Calu3 (cell line): ENCODE measurements at regions not wholly inside any gene's neighbourhood (a gene's known extent, or its start where the extent isn't known, plus 50 kb on each side); places are given as distances from the start of the nearest gene placed in this dataset.

Experiments
- BruUV-seq: library from RNA; stranded (reverse); fragments of 400-500 nt; replicated peaks from 2 replicates; lab custom pipeline; 2021; lab: Mats Ljungman, UMichigan
- CTCF ChIA-PET: fragments of 300-600 bp; sonication (Branson Sonifier 250); formaldehyde crosslinking; loops from one replicate; lab custom pipeline; 2022; ENCODE audit warnings: antibody characterized with exemption; lab: Charles Lee
- DNase-seq: peaks from one replicate; pipeline ENCODE4 v3.0.0; 2022
- H3K27ac Mint-ChIP-seq: one replicate; pipeline ENCODE4 v1.8.0; 2022; ENCODE audit warnings: mixed read lengths; ENCODE audit not compliant: unreplicated experiment
- H3K27me3 Mint-ChIP-seq: one replicate; pipeline ENCODE4 v1.8.0; 2022; ENCODE audit warnings: mixed read lengths; ENCODE audit not compliant: unreplicated experiment
- H3K36me3 Mint-ChIP-seq: one replicate; pipeline ENCODE4 v1.8.0; 2022; ENCODE audit warnings: mild to moderate bottlenecking, moderate library complexity, mixed read lengths; ENCODE audit not compliant: insufficient read depth, unreplicated experiment
- H3K4me1 Mint-ChIP-seq: one replicate; pipeline ENCODE4 v1.8.0; 2022; ENCODE audit warnings: mild to moderate bottlenecking, low read depth, mixed read lengths; ENCODE audit not compliant: unreplicated experiment
- H3K4me3 Mint-ChIP-seq: one replicate; pipeline ENCODE4 v1.8.0; 2022; ENCODE audit warnings: mild to moderate bottlenecking, low read depth, moderate library complexity, mixed read lengths; ENCODE audit not compliant: unreplicated experiment
- H3K9me3 Mint-ChIP-seq: one replicate; pipeline ENCODE4 v1.8.0; 2022; ENCODE audit warnings: low read depth, mixed read lengths; ENCODE audit not compliant: unreplicated experiment
- intact Hi-C: fragments of 100-400 bp; cut with micrococcal nuclease; formaldehyde crosslinking; loops from one replicate; pipeline ENCODE4 v1.10.0; 2022; ENCODE audit not compliant: unreplicated experiment
- TF ChIP-seq, protein P1 (sequence below): fragments of 200-600 bp; IDR thresholded peaks from one replicate; pipeline ENCODE4 v1.8.0; 2022; ENCODE audit warnings: antibody characterized with exemption; ENCODE audit not compliant: unreplicated experiment

DNA sequence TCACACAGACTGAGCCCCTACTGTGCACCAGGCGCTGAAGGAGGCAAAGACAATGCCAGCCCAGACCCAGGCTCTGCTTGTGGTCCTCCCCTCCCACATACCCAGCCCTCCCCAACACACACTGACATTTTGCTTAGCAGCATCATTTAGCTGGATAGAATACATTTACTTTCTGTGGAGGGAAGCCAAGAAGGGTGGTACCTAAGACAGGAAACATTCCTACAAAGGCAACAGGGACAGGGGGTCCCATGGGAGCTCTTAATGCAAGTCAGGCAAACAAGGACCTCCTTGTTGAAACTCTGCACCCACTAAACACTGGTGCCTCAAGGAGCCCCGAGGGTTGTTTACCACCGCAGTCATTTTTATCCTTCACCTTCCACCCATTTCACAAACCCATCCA, 77.0 kb upstream of the ZNF507 start:
- BruUV-seq: no TSS peak
- TF ChIP-seq, protein P1, sequence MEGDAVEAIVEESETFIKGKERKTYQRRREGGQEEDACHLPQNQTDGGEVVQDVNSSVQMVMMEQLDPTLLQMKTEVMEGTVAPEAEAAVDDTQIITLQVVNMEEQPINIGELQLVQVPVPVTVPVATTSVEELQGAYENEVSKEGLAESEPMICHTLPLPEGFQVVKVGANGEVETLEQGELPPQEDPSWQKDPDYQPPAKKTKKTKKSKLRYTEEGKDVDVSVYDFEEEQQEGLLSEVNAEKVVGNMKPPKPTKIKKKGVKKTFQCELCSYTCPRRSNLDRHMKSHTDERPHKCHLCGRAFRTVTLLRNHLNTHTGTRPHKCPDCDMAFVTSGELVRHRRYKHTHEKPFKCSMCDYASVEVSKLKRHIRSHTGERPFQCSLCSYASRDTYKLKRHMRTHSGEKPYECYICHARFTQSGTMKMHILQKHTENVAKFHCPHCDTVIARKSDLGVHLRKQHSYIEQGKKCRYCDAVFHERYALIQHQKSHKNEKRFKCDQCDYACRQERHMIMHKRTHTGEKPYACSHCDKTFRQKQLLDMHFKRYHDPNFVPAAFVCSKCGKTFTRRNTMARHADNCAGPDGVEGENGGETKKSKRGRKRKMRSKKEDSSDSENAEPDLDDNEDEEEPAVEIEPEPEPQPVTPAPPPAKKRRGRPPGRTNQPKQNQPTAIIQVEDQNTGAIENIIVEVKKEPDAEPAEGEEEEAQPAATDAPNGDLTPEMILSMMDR: no peak
- no peak overlapping the region for H3K27ac Mint-ChIP-seq
- intact Hi-C loops: no loop called here
- no peaks in the 10 kb centered on the region for H3K36me3 Mint-ChIP-seq
- no peaks in the 10 kb centered on the region for H3K4me1 Mint-ChIP-seq
- peaks cover 20% of the 10 kb centered on the region for H3K27me3 Mint-ChIP-seq
- H3K4me3 Mint-ChIP-seq: no peak overlapping the region
- H3K9me3 Mint-ChIP-seq: no peaks in the 10 kb centered on the region
- CTCF ChIA-PET: interaction anchor here (0.6 kb wide), 1 partner anchor 62 kb away, joined by 7 read pairs; no protein-coding TSS in a partner anchor
- DNase-seq: no peak

DNA sequence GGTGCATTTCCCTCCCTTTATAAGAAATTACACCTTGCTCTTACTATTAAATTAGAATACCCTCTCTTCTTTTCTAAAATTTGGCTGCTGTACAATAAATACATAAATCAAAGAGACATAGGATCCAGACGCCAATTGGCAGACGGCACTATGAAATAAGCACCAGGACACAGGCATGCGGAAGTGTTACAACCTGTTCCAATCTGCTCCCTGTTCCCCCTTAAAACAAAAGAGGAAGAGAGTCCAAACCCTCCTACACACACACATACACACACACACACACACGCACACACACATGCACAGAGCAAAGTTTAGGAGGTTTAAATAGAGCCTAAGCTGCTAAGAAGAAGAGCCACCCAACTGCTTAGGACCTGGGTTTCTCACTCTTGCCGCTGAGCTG, 75.6 kb upstream of the ZNF507 start:
- no peaks in the 10 kb centered on the region for H3K9me3 Mint-ChIP-seq
- H3K36me3 Mint-ChIP-seq: no peaks in the 10 kb centered on the region
- H3K27me3 Mint-ChIP-seq: peaks cover 27% of the 10 kb centered on the region
- CTCF ChIA-PET: no interaction called here
- no peaks in the 10 kb centered on the region for H3K4me1 Mint-ChIP-seq
- no peak for DNase-seq
- TF ChIP-seq, protein P1: no peak
- no peak overlapping the region for H3K4me3 Mint-ChIP-seq
- H3K27ac Mint-ChIP-seq: no peak overlapping the region
- BruUV-seq: no TSS peak
- intact Hi-C loops: no loop called here

DNA sequence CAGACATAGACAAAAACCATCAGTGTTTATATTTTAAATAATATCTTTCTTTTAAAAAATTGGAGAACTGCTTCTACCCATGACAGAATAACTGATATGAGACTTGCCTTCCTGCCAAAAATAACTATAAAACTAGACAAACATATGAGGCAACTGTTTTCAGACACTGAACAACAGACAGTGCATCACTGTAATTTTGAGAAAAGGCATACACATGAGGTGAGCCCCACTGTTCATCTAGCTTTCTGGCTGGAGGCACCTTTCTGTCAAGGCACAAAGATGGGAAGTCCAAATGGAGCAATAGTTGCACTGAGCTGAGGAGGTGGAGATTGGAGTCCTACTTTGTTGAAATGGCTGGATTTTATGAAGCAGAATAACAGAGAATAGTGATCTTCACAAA, 71.9 kb upstream of the ZNF507 start:
- Mint-ChIP-seq H3K27me3 (peaks cover 27% of the 10 kb centered on the region), H3K4me1 (no peaks in the 10 kb centered on the region), H3K27ac (no peak overlapping the region), H3K9me3 (no peaks in the 10 kb centered on the region), H3K4me3 (no peak overlapping the region), H3K36me3 (no peaks in the 10 kb centered on the region)
- intact Hi-C loops: no loop called here
- no TSS peak for BruUV-seq
- CTCF ChIA-PET: interaction anchor here (0.7 kb wide), 1 partner anchor 794 kb away, joined by 5 read pairs; no protein-coding TSS in a partner anchor
- DNase-seq: no peak
- TF ChIP-seq, protein P1: no peak

DNA sequence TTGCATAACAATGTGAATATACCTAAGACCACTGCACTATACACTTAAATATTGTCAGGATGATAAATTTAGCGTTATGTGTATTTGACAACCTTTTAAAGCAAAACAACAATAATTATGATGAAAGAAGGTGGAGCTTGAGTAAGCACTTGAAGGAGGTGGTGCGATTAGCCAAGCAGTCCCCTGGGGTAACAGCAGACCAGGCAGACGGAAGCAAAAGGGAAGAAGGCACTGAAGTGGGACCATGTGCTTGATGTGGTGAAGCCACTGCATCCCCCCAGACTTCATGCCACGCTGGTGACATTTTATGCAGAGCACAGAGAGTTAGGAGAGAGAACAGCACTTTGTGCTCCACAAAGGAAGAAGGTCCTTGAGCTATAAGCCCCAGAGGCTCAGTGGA, 58.3 kb upstream of the ZNF507 start:
- no TSS peak for BruUV-seq
- CTCF ChIA-PET: interaction anchor here (0.5 kb wide), 1 partner anchor 214 kb away, joined by 3 read pairs; no protein-coding TSS in a partner anchor
- TF ChIP-seq, protein P1: no peak
- Mint-ChIP-seq H3K27me3 (peaks cover 84% of the 10 kb centered on the region), H3K27ac (no peak overlapping the region), H3K36me3 (no peaks in the 10 kb centered on the region), H3K4me3 (no peak overlapping the region), H3K4me1 (no peaks in the 10 kb centered on the region), H3K9me3 (no peaks in the 10 kb centered on the region)
- intact Hi-C loops: loop anchor here (2.0 kb wide), 1 partner anchor 284 kb away; no protein-coding TSS in a partner anchor
- DNase-seq: no peak
